Left ventricle myocardium inferior (tissue), 1 donor: ENCODE measurements at regions not wholly inside any gene's neighbourhood (a gene's known extent, or its start where the extent isn't known, plus 50 kb on each side); places are given as distances from the start of the nearest gene placed in this dataset.
A peak's percentile ranks its signal among the peaks of the same experiment; 100 is the strongest.

Experiments used
- DNase-seq: peaks from one replicate; pipeline ENCODE4 v3.0.0-alpha.2; 2020
- H3K27ac ChIP-seq: fragments of 200-600 bp; replicated peaks from 2 replicates; pipeline ENCODE4 v1.8.0; 2021
- H3K27me3 ChIP-seq: fragments of 200-600 bp; 2 replicates; pipeline ENCODE4 v1.8.0; 2021; ENCODE audit warnings: low read depth
- H3K36me3 ChIP-seq: fragments of 200-600 bp; 2 replicates; pipeline ENCODE4 v1.8.0; 2021
- H3K4me1 ChIP-seq: fragments of 200-600 bp; 2 replicates; pipeline ENCODE4 v1.8.0; 2021
- H3K4me3 ChIP-seq: fragments of 200-600 bp; 2 replicates; pipeline ENCODE4 v1.8.0; 2021; ENCODE audit warnings: mild to moderate bottlenecking, moderate library complexity
- H3K9me3 ChIP-seq: fragments of 200-600 bp; replicated peaks from 2 replicates; pipeline ENCODE4 v1.8.0; 2021
- intact Hi-C: fragments of 100-400 bp; cut with micrococcal nuclease; formaldehyde crosslinking; loops from one replicate; pipeline ENCODE4 v1.11.0; 2022
- TF ChIP-seq, protein P1 (sequence below): fragments of 200-600 bp; IDR thresholded peaks from 2 replicates; pipeline ENCODE4 v1.8.0; 2021; ENCODE audit warnings: antibody characterized with exemption, mild to moderate bottlenecking, borderline replicate concordance
- donor health status: DM: no; HTN: yes; CAD: no; lungs with severe emphysema.

DNA sequence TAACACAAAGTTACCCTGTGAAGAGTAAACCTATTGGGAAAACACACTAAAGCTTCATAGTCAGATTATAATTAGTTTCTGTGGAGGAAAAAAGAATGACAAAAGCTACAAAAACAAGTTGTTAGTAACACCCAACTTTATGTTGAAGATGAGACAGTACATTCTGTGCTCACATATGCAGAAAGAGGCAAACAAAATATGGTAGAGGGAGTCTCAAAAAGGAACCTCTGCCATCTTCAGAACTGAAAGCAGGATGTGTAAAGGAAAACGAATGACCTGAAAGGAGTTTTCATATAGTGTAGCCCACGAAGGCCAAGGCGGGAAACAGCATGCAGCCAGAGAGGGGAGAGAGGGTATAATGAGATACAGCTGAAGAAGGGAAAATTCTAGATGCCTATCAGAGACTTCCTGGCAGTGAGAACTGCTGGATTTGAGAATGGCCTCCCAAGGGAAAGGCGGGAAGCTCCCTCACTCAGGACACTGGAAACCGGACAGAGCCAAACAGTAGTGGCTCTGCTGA lies 84.1 kb upstream of the HEY2 start:
- intact Hi-C loops, result no loop called here
- no peaks in the 10 kb centered on the region for H3K27me3 ChIP-seq
- H3K9me3 ChIP-seq, result no peaks in the 10 kb centered on the region
- H3K27ac ChIP-seq, result no peak overlapping the region
- H3K4me1 ChIP-seq, result no peaks in the 10 kb centered on the region
- TF ChIP-seq, protein P1, sequence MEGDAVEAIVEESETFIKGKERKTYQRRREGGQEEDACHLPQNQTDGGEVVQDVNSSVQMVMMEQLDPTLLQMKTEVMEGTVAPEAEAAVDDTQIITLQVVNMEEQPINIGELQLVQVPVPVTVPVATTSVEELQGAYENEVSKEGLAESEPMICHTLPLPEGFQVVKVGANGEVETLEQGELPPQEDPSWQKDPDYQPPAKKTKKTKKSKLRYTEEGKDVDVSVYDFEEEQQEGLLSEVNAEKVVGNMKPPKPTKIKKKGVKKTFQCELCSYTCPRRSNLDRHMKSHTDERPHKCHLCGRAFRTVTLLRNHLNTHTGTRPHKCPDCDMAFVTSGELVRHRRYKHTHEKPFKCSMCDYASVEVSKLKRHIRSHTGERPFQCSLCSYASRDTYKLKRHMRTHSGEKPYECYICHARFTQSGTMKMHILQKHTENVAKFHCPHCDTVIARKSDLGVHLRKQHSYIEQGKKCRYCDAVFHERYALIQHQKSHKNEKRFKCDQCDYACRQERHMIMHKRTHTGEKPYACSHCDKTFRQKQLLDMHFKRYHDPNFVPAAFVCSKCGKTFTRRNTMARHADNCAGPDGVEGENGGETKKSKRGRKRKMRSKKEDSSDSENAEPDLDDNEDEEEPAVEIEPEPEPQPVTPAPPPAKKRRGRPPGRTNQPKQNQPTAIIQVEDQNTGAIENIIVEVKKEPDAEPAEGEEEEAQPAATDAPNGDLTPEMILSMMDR, result no peak
- H3K36me3 ChIP-seq, result no peaks in the 10 kb centered on the region
- no peak for DNase-seq
- no peak overlapping the region for H3K4me3 ChIP-seq

DNA sequence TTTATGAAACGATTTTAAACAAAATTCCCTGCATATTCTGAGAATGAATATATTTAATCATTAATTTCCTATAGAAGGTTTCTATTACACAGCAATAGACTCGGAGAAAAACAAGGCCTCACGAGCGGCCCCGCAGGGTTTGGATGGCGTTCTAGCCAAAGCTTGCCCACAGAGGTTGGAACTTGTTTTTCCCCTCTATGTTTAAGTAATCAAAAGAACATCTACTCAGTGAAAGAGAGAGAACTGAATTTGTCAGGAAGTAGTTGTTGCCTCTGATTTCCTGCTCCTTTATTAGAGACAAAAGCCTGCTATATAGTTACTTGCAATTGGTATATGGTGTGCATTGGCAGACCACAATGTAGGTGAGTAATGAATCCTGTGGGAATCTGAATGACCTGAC lies 82.1 kb upstream of the HEY2 start:
- Histone ChIP-seq H3K27me3 (no peaks in the 10 kb centered on the region), H3K4me3 (no peak overlapping the region), H3K27ac (no peak overlapping the region), H3K9me3 (no peaks in the 10 kb centered on the region), H3K4me1 (peaks cover 6% of the 10 kb centered on the region), H3K36me3 (no peaks in the 10 kb centered on the region)
- intact Hi-C loops, result no loop called here
- DNase-seq, result no peak
- TF ChIP-seq, protein P1, result no peak

DNA sequence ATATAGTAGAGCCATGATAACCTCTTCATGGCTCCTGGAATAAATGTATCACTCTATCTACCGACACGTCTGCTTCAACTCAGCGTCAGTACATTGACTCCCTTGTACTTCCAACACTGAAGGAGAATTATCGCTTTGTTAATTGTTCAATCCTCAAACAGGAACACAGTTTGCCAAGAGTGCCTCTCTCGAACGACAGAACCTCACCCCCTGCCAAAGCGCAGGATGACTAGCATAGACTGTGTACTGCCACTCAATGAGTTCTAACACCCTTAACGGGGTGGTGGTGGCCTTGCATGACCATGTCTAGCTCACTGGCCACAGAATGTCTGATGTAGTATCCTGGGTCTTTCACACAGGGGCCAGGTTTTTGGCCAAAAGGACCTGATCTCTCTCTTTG lies 81.4 kb upstream of the HEY2 start:
- Histone ChIP-seq H3K36me3 (no peaks in the 10 kb centered on the region), H3K27ac (no peak overlapping the region), H3K4me1 (peaks cover 6% of the 10 kb centered on the region), H3K27me3 (no peaks in the 10 kb centered on the region), H3K9me3 (no peaks in the 10 kb centered on the region), H3K4me3 (no peak overlapping the region)
- TF ChIP-seq, protein P1, result no peak
- intact Hi-C loops, result no loop called here
- no peak for DNase-seq

DNA sequence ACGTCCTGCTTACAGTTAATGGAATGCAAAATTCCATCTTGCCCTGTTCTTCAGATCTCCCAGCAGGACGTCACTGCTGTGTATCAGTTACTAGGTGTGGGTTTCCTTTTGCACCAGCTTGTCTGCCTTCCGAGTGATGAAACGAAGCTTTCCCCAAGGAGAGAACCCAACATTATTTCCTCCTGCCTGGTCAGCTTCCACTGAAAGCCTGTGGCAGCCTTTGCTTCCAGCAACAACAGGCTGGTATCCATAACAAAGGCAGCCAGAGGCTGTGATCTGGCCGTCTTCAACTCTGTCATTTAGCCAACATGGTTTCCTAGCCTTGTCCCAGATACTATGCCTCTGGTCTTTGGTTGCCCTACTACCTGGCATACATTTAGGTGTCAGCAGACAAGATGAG lies 78.9 kb upstream of the HEY2 start:
- Histone ChIP-seq H3K4me1 (peaks cover 14% of the 10 kb centered on the region), H3K9me3 (no peaks in the 10 kb centered on the region), H3K36me3 (no peaks in the 10 kb centered on the region), H3K27me3 (no peaks in the 10 kb centered on the region), H3K4me3 (peak overlapping the region; percentile 19), H3K27ac (peak overlapping the region; percentile 74)
- TF ChIP-seq, protein P1, result no peak
- intact Hi-C loops, result no loop called here
- peak; percentile 28 for DNase-seq

DNA sequence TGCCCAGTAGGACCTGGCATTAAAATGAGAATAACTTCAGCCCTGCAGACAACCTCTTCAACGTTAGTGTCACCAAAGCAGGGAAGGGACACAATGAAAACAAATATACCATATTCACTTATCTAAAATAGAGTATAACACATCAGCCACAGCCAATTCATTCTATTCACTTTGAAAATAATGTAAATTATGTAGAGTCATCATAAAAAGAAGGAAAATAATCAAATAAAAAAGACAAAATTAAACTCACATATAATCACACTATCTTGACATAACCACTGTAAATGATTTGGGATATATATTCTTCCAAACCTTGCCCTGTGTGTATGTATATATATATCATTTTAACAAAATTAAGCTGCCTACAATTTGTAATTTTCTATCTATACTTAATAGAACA lies 78.1 kb upstream of the HEY2 start:
- Histone ChIP-seq H3K27me3 (no peaks in the 10 kb centered on the region), H3K36me3 (no peaks in the 10 kb centered on the region), H3K9me3 (no peaks in the 10 kb centered on the region), H3K4me1 (peaks cover 14% of the 10 kb centered on the region), H3K27ac (no peak overlapping the region), H3K4me3 (no peak overlapping the region)
- DNase-seq, result no peak
- TF ChIP-seq, protein P1, result no peak
- intact Hi-C loops, result no loop called here

DNA sequence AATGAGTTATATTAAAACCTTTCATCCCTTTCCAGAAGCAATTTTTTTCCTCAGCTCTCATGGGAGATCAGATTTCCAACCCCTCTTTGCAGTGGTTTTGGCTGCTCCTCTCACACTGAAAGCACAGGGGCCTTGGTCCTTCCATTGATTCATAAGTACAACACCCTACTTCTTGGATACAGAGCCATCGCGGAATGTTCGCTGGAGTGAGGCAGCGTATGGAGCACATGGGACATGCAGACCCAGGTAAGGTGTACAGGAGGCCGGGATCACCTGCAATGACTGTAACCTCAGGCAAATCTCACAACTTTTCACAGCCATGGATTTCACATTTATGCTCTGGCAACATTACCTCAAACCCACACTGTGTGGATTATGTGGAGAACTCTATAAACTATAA lies 75.2 kb upstream of the HEY2 start:
- H3K27me3 ChIP-seq, result no peaks in the 10 kb centered on the region
- no peak overlapping the region for H3K4me3 ChIP-seq
- H3K36me3 ChIP-seq, result no peaks in the 10 kb centered on the region
- peaks cover 14% of the 10 kb centered on the region for H3K4me1 ChIP-seq
- no peak for DNase-seq
- intact Hi-C loops, result no loop called here
- H3K9me3 ChIP-seq, result no peaks in the 10 kb centered on the region
- TF ChIP-seq, protein P1, result no peak
- no peak overlapping the region for H3K27ac ChIP-seq
